ENCODE measurements at regions not wholly inside any gene's neighbourhood (a gene's known extent, or its start where the extent isn't known, plus 50 kb on each side); places are given as distances from the start of the nearest gene placed in this dataset.

GRCh38 chr11:71098776-71099175 is 153.6 kb downstream of the SHANK2 start:
- no peak for DNase-seq (ENCODE audit: low spot score in 2 of 2)
- Histone ChIP-seq H3K36me3 (no peaks in the 10 kb centered on the region), H3K4me3 (no peak overlapping the region), H3K27me3 (no peaks in the 10 kb centered on the region), H3K27ac (no peak overlapping the region), H3K4me1 (no peaks in the 10 kb centered on the region), H3K9me3 (no peaks in the 10 kb centered on the region)
- 79% methylated on average over 11 of the region's 11 CpGs for WGBS
- TF ChIP-seq CTCF (IDR thresholded peaks at IDR 0.05) (no peak), EP300 (IDR thresholded peaks at IDR 0.05) (no peak), POLR2AphosphoS5 (IDR thresholded peaks at IDR 0.05) (no peak), POLR2A (IDR thresholded peaks at IDR 0.05) (no peak)

GRCh38 chr11:71097506-71098240 is 154.7 kb downstream of the SHANK2 start:
- DNase-seq (ENCODE audit: low spot score in 2 of 2): no peak
- H3K36me3 ChIP-seq: no peaks in the 10 kb centered on the region
- no peak overlapping the region for H3K27ac ChIP-seq
- TF ChIP-seq EP300 (IDR thresholded peaks at IDR 0.05) (no peak), POLR2AphosphoS5 (IDR thresholded peaks at IDR 0.05) (no peak), POLR2A (IDR thresholded peaks at IDR 0.05) (no peak), CTCF (IDR thresholded peaks at IDR 0.05) (no peak)
- H3K9me3 ChIP-seq: no peaks in the 10 kb centered on the region
- H3K27me3 ChIP-seq: no peaks in the 10 kb centered on the region
- H3K4me3 ChIP-seq: no peak overlapping the region
- no peaks in the 10 kb centered on the region for H3K4me1 ChIP-seq
- 80% methylated on average over 11 of the region's 12 CpGs for WGBS

GRCh38 chr11:71096751-71097388 is 155.5 kb downstream of the SHANK2 start:
- no peak overlapping the region for H3K4me3 ChIP-seq
- 71% methylated on average over 10 of the region's 10 CpGs for WGBS
- no peaks in the 10 kb centered on the region for H3K27me3 ChIP-seq
- TF ChIP-seq EP300 (IDR thresholded peaks at IDR 0.05): no peak
- no peak for TF ChIP-seq CTCF (IDR thresholded peaks at IDR 0.05)
- no peak for TF ChIP-seq POLR2A (IDR thresholded peaks at IDR 0.05)
- TF ChIP-seq POLR2AphosphoS5 (IDR thresholded peaks at IDR 0.05): no peak
- no peaks in the 10 kb centered on the region for H3K9me3 ChIP-seq
- DNase-seq (ENCODE audit: low spot score in 2 of 2): no peak
- no peaks in the 10 kb centered on the region for H3K36me3 ChIP-seq
- no peak overlapping the region for H3K27ac ChIP-seq
- no peaks in the 10 kb centered on the region for H3K4me1 ChIP-seq

DNA sequence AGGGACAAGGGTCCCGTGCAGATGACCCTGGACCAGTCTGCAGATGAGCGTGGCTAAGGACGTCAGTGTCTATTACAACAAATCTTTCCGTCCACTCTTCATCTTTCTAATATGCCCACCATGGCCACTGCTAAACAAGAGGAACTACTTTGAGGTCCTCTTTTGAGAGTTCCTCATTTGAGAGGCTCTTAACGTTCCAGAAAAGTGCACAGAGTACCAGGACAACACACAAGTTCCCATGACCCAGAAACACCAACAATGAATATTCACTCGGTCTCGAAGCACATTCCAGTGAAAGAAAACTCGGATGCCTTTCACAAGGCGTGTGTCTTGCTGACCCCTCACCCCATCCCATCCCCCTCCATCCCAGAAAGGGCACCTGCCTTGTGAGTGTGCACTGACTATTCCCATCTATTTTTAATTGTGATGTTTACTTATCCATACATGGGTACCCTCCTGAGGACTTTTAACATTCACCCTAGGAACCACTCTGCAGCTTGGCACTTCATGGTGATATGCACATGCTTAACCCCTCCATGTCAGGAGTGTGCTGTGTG is 157.0 kb downstream of the SHANK2 start:
- 73% methylated on average over 9 of the region's 9 CpGs for WGBS
- no peaks in the 10 kb centered on the region for H3K4me1 ChIP-seq
- DNase-seq (ENCODE audit: low spot score in 2 of 2): no peak

More for the DNA sequence above, 157.0 kb downstream of the SHANK2 start:
- Histone ChIP-seq H3K27ac (no peak overlapping the region), H3K36me3 (no peaks in the 10 kb centered on the region), H3K27me3 (no peaks in the 10 kb centered on the region), H3K9me3 (no peaks in the 10 kb centered on the region), H3K4me3 (no peak overlapping the region)
- TF ChIP-seq POLR2AphosphoS5 (IDR thresholded peaks at IDR 0.05) (no peak), CTCF (IDR thresholded peaks at IDR 0.05) (no peak), EP300 (IDR thresholded peaks at IDR 0.05) (no peak), POLR2A (IDR thresholded peaks at IDR 0.05) (no peak)
